ENCODE measurements at regions not wholly inside any gene's neighbourhood (a gene's known extent, or its start where the extent isn't known, plus 50 kb on each side); places are given as distances from the start of the nearest gene placed in this dataset.
"Not testable (repeated sequence)": the region's sequence is repeated elsewhere in the genome, so short reads cannot be mapped to it uniquely, and the experiment has no call there.

- TF ChIP-seq CTCF, POLR2A (IDR thresholded peaks at IDR 0.05): not testable (repeated sequence)
Observed at GRCh38 chr14:45756412-45756811, 503.4 kb upstream of the MIS18BP1 start.
